NT2/D1 (cell line): ENCODE measurements at regions not wholly inside any gene's neighbourhood (a gene's known extent, or its start where the extent isn't known, plus 50 kb on each side); places are given as distances from the start of the nearest gene placed in this dataset.

Source experiments
- SUZ12 ChIP-seq: IDR thresholded peaks from 2 replicates; pipeline ENCODE4 v1.6.1; 2011; ENCODE audit not compliant: insufficient read length, insufficient read depth; ENCODE audit errors: extremely low read depth
- YY1 ChIP-seq: IDR thresholded peaks from 2 replicates; pipeline ENCODE4 v1.6.1; 2011; ENCODE audit not compliant: insufficient read length, insufficient read depth

GRCh38 chr5:29261213-29261612, 1932.3 kb upstream of the CDH6 start:
- TF ChIP-seq SUZ12 (no peak), YY1 (no peak)
